Neural cell (in vitro differentiated cells): ENCODE measurements at regions not wholly inside any gene's neighbourhood (a gene's known extent, or its start where the extent isn't known, plus 50 kb on each side); places are given as distances from the start of the nearest gene placed in this dataset.

Experiments used
- H2AFZ ChIP-seq: fragments of 200-600, 300-800 bp; sonication (generic), shearing (Covaris generic); 2 replicates; pipeline ENCODE4 v1.6.0; 2014; ENCODE audit warnings: low read depth, mild to moderate bottlenecking, antibody characterized with exemption, low read length, moderate library complexity
- H3F3A ChIP-seq: fragments of 200-600 bp; shearing (Covaris generic); 2 replicates; pipeline ENCODE4 v1.6.1; 2016; ENCODE audit warnings: mild to moderate bottlenecking, moderate library complexity, mixed read lengths, antibody characterized with exemption, low read length; ENCODE audit not compliant: insufficient read depth, poor library complexity, severe bottlenecking
- H3K27ac ChIP-seq: fragments of 200-600, 300-800 bp; sonication (generic), shearing (Covaris generic); 2 replicates; pipeline ENCODE4 v1.5.1; 2014; ENCODE audit warnings: mild to moderate bottlenecking, low read length, moderate library complexity
- H3K27me3 ChIP-seq: fragments of 300-800, 200-600 bp; sonication (generic), shearing (Covaris generic); 2 replicates; pipeline ENCODE4 v1.6.0; 2014; ENCODE audit warnings: mild to moderate bottlenecking, low read depth, low read length, moderate library complexity; ENCODE audit not compliant: insufficient read depth
- H3K36me3 ChIP-seq: fragments of 300-800, 200-600 bp; sonication (generic), shearing (Covaris generic); 2 replicates; pipeline ENCODE4 v1.5.1; 2014; ENCODE audit warnings: mild to moderate bottlenecking, antibody characterized with exemption, low read length, moderate library complexity; ENCODE audit not compliant: insufficient read depth
- H3K4me2 ChIP-seq: fragments of 300-800, 200-600 bp; sonication (generic), shearing (Covaris generic); 2 replicates; pipeline ENCODE4 v1.6.0; 2014; ENCODE audit warnings: mild to moderate bottlenecking, low read length
- H3K4me3 ChIP-seq: fragments of 300-800, 200-600 bp; sonication (generic), shearing (Covaris generic); 2 replicates; pipeline ENCODE4 v1.5.1; 2014; ENCODE audit warnings: mild to moderate bottlenecking, low read length, moderate library complexity
- H3K79me2 ChIP-seq: fragments of 200-600 bp; shearing (Covaris generic); replicated peaks from 2 replicates; pipeline ENCODE4 v1.6.0; 2014; ENCODE audit warnings: mild to moderate bottlenecking, low read length, moderate library complexity; ENCODE audit not compliant: insufficient read depth
- H3K9ac ChIP-seq: fragments of 300-800, 200-600 bp; sonication (generic), shearing (Covaris generic); 2 replicates; pipeline ENCODE4 v1.6.1; 2016; ENCODE audit warnings: mild to moderate bottlenecking, low read length, mixed read lengths
- H3K9me2 ChIP-seq: fragments of 200-600 bp; shearing (Covaris generic); 2 replicates; pipeline ENCODE4 v1.6.1; 2016; ENCODE audit warnings: mild to moderate bottlenecking, low read length, mixed read lengths; ENCODE audit not compliant: insufficient read depth
- H3K9me3 ChIP-seq: fragments of 200-600, 300-800 bp; sonication (generic), shearing (Covaris generic); 2 replicates; pipeline ENCODE4 v1.6.1; 2016; ENCODE audit warnings: mild to moderate bottlenecking, mixed run types, low read length, moderate library complexity, mixed read lengths
- H4K20me1 ChIP-seq: fragments of 200-600 bp; shearing (Covaris generic); 2 replicates; pipeline ENCODE4 v1.6.1; 2016; ENCODE audit warnings: mild to moderate bottlenecking, mixed run types; ENCODE audit not compliant: insufficient read depth
- CTCF ChIP-seq: fragments of 450-650 bp; IDR thresholded peaks from 2 replicates; pipeline ENCODE4 v1.5.1; 2014; ENCODE audit warnings: antibody characterized with exemption, mild to moderate bottlenecking, moderate library complexity; ENCODE audit not compliant: poor library complexity, severe bottlenecking
- EP300 ChIP-seq: fragments of 450-650 bp; conservative IDR thresholded peaks from 2 replicates; pipeline ENCODE4 v1.6.1; 2014; ENCODE audit warnings: antibody characterized with exemption, mild to moderate bottlenecking, moderate library complexity; ENCODE audit not compliant: poor library complexity, severe bottlenecking
- EZH2 ChIP-seq: fragments of 200-600, 300-800 bp; shearing (Covaris generic), sonication (generic); IDR thresholded peaks from 2 replicates; pipeline ENCODE4 v1.6.1; 2014; ENCODE audit warnings: antibody characterized with exemption, low read length, borderline replicate concordance, mild to moderate bottlenecking; ENCODE audit not compliant: insufficient read depth, poor library complexity, severe bottlenecking
- MXI1 ChIP-seq: fragments of 450-650 bp; conservative IDR thresholded peaks from 2 replicates; pipeline ENCODE4 v1.6.1; 2014; ENCODE audit warnings: antibody characterized with exemption, mild to moderate bottlenecking; ENCODE audit not compliant: poor library complexity, severe bottlenecking
- POLR2AphosphoS5 ChIP-seq: IDR thresholded peaks from 2 replicates; pipeline ENCODE4 v1.6.1; 2012
- RAD21 ChIP-seq: fragments of 450-650 bp; conservative IDR thresholded peaks from 2 replicates; pipeline ENCODE4 v1.6.1; 2014; ENCODE audit warnings: antibody characterized with exemption, mild to moderate bottlenecking, moderate library complexity
- REST ChIP-seq: IDR thresholded peaks from 2 replicates; pipeline ENCODE4 v1.6.1; 2012; ENCODE audit warnings: borderline replicate concordance
- SMC3 ChIP-seq: fragments of 450-650 bp; conservative IDR thresholded peaks from 2 replicates; pipeline ENCODE4 v1.6.1; 2014; ENCODE audit warnings: antibody characterized with exemption, mild to moderate bottlenecking, moderate library complexity; ENCODE audit not compliant: poor library complexity
- TAF1 ChIP-seq: IDR thresholded peaks from 2 replicates; pipeline ENCODE4 v1.6.1; 2012; ENCODE audit warnings: low read depth

- no peaks in the 10 kb centered on the region for H3K36me3 ChIP-seq
Observed at GRCh38 chr17:6919158-6919557, 76.7 kb upstream of the ALOX12 start.

GRCh38 chr17:6923385-6923784, 72.5 kb upstream of the ALOX12 start:
- Histone ChIP-seq H3K9me3 (peaks cover 5% of the 10 kb centered on the region), H3K36me3 (no peaks in the 10 kb centered on the region), H3K9ac (no peak overlapping the region), H3F3A (no peaks in the 10 kb centered on the region), H3K4me3 (no peak overlapping the region), H3K27ac (no peak overlapping the region), H3K9me2 (no peaks in the 10 kb centered on the region), H3K4me2 (no peak overlapping the region), H3K79me2 (no peaks in the 10 kb centered on the region), H4K20me1 (no peaks in the 10 kb centered on the region), H2AFZ (no peak overlapping the region), H3K27me3 (no peaks in the 10 kb centered on the region)
- TF ChIP-seq TAF1, result no peak
- no peak for TF ChIP-seq EZH2
- no peak for TF ChIP-seq RAD21
- no peak for TF ChIP-seq SMC3
- no peak for TF ChIP-seq MXI1
- no peak for TF ChIP-seq REST

More at GRCh38 chr17:6919158-6919557, 76.7 kb upstream of the ALOX12 start:
- Histone ChIP-seq H3K9me2 (no peaks in the 10 kb centered on the region), H3K9me3 (no peaks in the 10 kb centered on the region), H3K9ac (no peak overlapping the region), H3K4me3 (no peak overlapping the region), H3F3A (no peaks in the 10 kb centered on the region), H3K27me3 (no peaks in the 10 kb centered on the region), H4K20me1 (no peaks in the 10 kb centered on the region), H3K4me2 (no peak overlapping the region), H3K27ac (no peak overlapping the region), H2AFZ (no peak overlapping the region), H3K79me2 (no peaks in the 10 kb centered on the region)
- no peak for TF ChIP-seq EZH2
- TF ChIP-seq CTCF, result no peak
- no peak for TF ChIP-seq EP300
- no peak for TF ChIP-seq MXI1
- TF ChIP-seq REST, result no peak
- TF ChIP-seq POLR2AphosphoS5, result no peak
- TF ChIP-seq RAD21, result no peak
- no peak for TF ChIP-seq SMC3
- TF ChIP-seq TAF1, result no peak
